Embryonic facial prominence (tissue), 1 donor: ENCODE measurements at regions not wholly inside any gene's neighbourhood (a gene's known extent, or its start where the extent isn't known, plus 50 kb on each side); places are given as distances from the start of the nearest gene placed in this dataset.

Experiments used
- DNase-seq: peaks from one replicate; pipeline ENCODE4 v3.0.0-alpha.2; 2016; ENCODE audit errors: extremely low spot score

GRCh38 chr15:47945872-47946650, 174.7 kb upstream of the SLC24A5 start:
- DNase-seq: no peak

- DNase-seq: no peak
Observed at GRCh38 chr15:47949815-47950214, 171.0 kb upstream of the SLC24A5 start.

- no peak for DNase-seq
Observed at GRCh38 chr15:47950447-47950846, 170.3 kb upstream of the SLC24A5 start.

GRCh38 chr15:47951781-47952180, 169.0 kb upstream of the SLC24A5 start:
- no peak for DNase-seq

GRCh38 chr15:47954196-47954595, 166.6 kb upstream of the SLC24A5 start:
- no peak for DNase-seq

- no peak for DNase-seq
Observed at GRCh38 chr15:47955021-47955420, 165.8 kb upstream of the SLC24A5 start.

- no peak for DNase-seq
Observed at GRCh38 chr15:47959617-47960413, 161.0 kb upstream of the SLC24A5 start.

- DNase-seq: no peak
Observed at GRCh38 chr15:47961401-47962090, 159.2 kb upstream of the SLC24A5 start.

- no peak for DNase-seq
Observed at GRCh38 chr15:47963265-47963664, 157.5 kb upstream of the SLC24A5 start.

- no peak for DNase-seq
Observed at GRCh38 chr15:47964229-47964628, 156.6 kb upstream of the SLC24A5 start.

GRCh38 chr15:47965297-47965696, 155.5 kb upstream of the SLC24A5 start:
- DNase-seq: no peak

- DNase-seq: no peak
Observed at GRCh38 chr15:47968593-47968992, 152.2 kb upstream of the SLC24A5 start.

- no peak for DNase-seq
Observed at GRCh38 chr15:47971637-47972036, 149.2 kb upstream of the SLC24A5 start.

GRCh38 chr15:47972738-47973137, 148.1 kb upstream of the SLC24A5 start:
- no peak for DNase-seq

- no peak for DNase-seq
Observed at GRCh38 chr15:47974724-47975123, 146.1 kb upstream of the SLC24A5 start.

GRCh38 chr15:47975427-47975826, 145.4 kb upstream of the SLC24A5 start:
- no peak for DNase-seq

- DNase-seq: no peak
Observed at GRCh38 chr15:47983533-47983932, 137.3 kb upstream of the SLC24A5 start.

GRCh38 chr15:47985568-47985967, 135.2 kb upstream of the SLC24A5 start:
- no peak for DNase-seq

- no peak for DNase-seq
Observed at GRCh38 chr15:47987461-47987860, 133.3 kb upstream of the SLC24A5 start.

GRCh38 chr15:47987908-47988532, 132.8 kb upstream of the SLC24A5 start:
- peak; percentile 75 for DNase-seq

- DNase-seq: no peak
Observed at GRCh38 chr15:47988564-47988963, 132.2 kb upstream of the SLC24A5 start.

GRCh38 chr15:47990821-47991220, 130.0 kb upstream of the SLC24A5 start:
- no peak for DNase-seq
